NCI-H1048 (cell line): ENCODE measurements at regions not wholly inside any gene's neighbourhood (a gene's known extent, or its start where the extent isn't known, plus 50 kb on each side); places are given as distances from the start of the nearest gene placed in this dataset.
"Not testable (repeated sequence)": the region's sequence is repeated elsewhere in the genome, so short reads cannot be mapped to it uniquely, and the experiment has no call there.

ENCODE experiments used
- DNase-seq: peaks from one replicate; lab custom pipeline; 2025; lab: John Stamatoyannopoulos, UW

DNA sequence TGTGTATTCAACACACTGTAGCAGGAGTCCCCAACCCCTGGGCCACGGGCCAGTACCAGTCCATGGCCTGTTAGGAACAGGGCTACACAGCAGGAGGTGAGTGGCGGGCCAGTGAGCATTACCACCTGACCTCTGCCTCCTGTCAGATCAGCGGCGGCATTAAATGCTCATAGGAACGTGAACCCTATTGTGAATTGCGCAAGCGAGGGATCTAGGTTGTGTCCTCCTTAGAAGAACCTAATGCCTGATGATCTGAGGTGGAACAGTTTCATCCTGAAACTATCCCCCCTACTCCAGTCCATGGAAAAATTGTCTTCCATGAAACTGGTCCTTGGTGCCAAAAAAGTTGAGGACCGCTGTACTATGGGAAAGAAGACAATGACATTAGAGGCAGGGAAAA is 386.9 kb downstream of the PREX1 start:
- no peak for DNase-seq

- not testable (repeated sequence) for DNase-seq
Observed at GRCh38 chr20:48440261-48440660, 387.5 kb downstream of the PREX1 start.

GRCh38 chr20:48437146-48437545 is 390.7 kb downstream of the PREX1 start:
- no peak for DNase-seq

GRCh38 chr20:48436609-48437008 is 391.2 kb downstream of the PREX1 start:
- not testable (repeated sequence) for DNase-seq

GRCh38 chr20:48433178-48433577 is 394.6 kb downstream of the PREX1 start:
- DNase-seq: no peak

- DNase-seq: no peak
Observed at GRCh38 chr20:48432494-48432832, 395.3 kb downstream of the PREX1 start.

DNA sequence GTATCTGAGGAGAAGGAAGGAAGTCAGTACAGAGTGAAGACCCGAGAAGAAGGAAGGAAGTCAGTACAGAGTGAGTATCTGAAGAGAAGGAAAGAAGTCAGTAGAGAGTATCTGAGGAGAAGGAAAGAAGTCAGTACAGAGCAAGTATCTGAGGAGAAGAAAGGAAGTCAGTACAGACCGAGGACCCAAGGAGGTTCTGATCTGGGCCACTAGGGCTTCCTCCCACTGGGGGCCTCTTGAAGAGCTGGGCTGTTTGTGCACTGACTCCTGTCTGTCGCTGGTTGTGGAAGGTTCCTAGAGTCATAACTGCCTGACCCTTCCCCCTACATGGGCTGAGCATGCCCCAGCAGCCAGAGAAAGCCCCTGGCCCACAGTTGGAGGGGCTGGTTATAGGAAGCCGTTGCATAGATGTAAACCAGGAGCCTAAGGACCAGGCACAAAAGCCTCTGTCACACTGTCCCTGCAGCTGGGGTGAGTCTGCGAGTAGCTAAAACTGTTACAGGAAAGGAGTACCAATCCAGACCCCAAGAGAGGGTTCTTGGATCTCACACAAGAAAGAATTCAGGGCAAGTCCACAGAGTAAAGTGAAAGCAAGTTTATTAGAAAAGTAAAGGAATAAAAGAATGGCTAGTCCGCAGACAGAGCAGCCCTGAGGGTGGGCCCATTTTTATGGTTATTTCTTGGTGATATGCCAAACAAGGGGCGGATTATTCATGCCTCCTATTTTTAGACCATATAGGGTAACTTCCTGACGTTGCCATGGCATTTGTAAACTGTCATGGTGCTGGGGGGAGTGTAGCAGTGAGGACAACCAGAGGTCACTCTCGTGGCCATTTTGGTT is 395.9 kb downstream of the PREX1 start:
- DNase-seq: no peak

- no peak for DNase-seq
Observed at GRCh38 chr20:48426630-48427029, 401.2 kb downstream of the PREX1 start.

- DNase-seq: no peak
Observed at GRCh38 chr20:48425817-48426612, 401.8 kb downstream of the PREX1 start.

DNA sequence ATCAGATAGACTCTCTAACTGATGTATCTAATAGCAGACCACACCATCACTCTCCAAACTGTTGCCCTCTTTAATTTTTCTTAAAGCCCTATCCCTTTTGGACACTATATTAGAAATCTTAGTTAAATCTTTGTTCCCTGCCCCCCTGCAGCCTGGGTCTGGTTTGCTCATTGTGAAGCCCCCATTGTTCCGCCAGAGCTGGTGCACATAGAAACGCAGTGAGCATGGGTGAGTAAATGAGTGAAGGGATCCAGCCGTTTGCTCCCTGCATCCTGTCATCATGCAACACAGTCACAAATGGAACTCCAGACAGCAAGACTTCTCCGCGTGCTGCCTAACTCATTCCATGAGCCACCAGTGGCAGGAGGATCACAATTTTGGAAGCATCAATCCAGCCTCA is 402.5 kb downstream of the PREX1 start:
- DNase-seq: no peak

DNA sequence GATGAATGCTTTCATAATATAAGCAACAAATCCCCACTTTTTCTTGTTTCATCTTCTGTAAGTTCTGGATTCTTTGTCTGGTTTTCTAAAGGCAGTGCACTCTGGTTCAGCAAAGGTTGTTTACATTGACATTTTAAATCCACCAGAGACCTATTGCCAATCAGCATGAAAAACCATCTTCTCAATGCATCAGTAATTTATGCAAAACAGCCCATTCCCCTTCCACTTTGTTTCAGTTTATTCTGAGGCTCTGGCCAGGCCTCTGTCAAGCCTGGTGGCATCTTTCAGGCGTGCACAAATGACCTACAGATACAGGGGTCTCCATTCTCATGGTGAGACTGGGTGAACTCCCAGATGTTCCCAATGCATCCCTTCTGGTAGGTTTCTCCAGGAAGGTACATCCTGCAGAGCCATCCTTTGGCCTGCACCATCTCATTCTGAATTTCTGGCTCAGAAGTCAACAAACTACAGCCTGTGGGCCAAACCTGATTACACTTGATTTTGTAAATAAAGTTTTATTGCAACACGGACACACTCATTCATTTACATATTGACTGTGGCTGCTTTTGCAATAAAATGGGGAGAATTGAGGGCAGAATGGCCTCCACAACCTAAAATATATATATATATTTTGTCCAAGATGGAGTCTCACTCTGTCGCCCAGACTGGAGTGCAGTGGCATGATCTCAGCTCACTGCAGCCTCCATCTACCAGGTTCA is 405.4 kb downstream of the PREX1 start:
- DNase-seq: no peak

DNA sequence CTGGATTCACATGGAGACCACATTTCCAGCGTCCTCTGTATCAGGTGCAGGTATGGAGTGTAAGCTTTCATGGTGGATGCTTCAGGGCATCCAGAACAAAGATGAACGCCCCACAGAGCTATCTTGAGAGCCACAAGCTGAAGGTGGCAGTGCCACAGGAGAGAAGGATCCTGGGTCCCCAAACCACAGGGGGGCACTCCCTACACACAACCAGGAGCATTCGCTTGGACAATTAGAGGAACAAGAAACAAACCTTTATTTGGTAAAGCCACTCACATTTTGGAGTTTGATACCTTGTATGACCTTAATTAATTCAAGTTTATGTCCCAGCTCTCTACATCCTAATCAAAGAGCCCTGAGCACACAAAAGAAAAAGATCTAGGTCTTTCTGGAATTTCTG is 406.3 kb downstream of the PREX1 start:
- no peak for DNase-seq

GRCh38 chr20:48420176-48420575 is 407.6 kb downstream of the PREX1 start:
- DNase-seq: no peak

- no peak for DNase-seq
Observed at GRCh38 chr20:48419173-48419572, 408.6 kb downstream of the PREX1 start.

DNA sequence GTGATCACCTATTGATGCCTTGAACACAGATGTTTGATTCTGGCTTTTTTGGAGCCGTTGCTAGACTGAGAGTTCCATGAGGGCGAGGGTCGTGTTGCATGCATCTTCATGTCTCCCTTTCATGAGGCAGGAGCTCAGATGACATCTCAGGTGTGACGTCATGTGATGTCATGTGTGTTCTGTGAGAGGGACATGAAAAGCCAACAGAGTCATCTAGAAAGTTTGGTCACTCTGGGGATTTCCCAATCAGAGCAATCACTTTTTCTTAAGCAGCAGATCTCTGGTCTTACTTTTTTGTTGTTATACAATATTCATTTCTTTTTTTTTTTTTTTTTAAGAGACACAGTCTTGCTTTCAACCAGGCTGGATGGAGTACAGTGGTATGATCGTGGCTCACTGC is 411.8 kb downstream of the PREX1 start:
- no peak for DNase-seq

DNA sequence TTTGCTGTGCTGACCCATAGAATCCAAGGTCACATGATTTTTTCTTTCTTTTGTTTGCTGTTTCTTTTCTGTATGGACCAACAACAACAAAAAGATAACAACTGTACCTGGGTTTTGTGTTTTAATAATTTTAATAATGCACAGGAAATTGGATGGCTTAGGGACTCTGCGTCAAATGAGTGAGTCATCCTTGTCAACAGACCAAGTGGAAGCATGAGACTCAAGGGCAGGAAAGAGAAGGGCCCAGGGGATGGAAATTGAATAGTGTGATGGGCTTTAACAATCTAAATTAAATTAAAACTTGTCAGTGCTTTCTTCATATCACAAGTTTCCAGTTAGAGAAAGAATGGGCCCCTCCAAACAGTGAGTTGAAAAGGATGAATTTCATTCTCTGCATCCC is 413.0 kb downstream of the PREX1 start:
- DNase-seq: no peak

- no peak for DNase-seq
Observed at GRCh38 chr20:48411919-48412522, 415.8 kb downstream of the PREX1 start.

- no peak for DNase-seq
Observed at GRCh38 chr20:48411245-48411644, 416.6 kb downstream of the PREX1 start.

- DNase-seq: no peak
Observed at GRCh38 chr20:48409055-48409615, 418.7 kb downstream of the PREX1 start.

DNA sequence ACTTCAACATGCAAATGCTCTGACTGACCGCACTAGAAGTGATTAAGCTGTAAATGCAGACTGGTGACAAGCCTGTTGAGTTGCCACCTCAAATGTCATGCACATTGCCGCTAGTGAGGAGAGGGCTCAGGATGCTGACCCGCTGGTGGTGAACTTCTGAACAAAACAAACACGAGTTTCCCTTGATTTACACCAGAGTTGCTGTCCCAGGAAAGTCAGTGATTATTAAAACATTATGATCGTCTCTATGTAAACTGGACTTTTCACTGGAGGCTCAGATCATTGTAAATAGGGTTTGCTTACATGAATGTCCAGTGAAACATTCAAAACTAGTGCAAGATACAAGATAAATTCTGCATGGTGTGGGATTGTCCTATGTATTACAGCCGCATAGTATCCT is 420.1 kb downstream of the PREX1 start:
- DNase-seq: no peak

DNA sequence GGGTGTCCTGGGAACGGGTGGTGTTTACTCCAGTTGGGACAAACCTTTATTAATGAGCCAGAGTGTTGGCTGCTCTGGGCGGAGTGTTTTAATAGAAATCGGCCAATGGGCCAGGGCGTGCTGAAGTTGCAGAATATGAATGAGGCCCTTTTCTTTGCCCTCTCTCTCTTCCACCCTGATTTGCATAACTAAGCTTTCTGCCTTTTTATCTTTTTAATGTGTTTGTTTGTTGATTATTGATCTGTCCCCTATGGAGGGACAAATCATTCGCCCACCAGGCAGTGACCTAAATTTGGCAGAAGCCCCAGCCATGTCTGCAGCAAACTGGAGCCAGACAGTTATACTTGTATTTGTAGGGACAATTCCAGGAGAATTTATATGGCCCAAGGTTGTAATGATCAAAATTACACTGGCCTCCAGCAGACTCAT is 420.9 kb downstream of the PREX1 start:
- DNase-seq: no peak

DNA sequence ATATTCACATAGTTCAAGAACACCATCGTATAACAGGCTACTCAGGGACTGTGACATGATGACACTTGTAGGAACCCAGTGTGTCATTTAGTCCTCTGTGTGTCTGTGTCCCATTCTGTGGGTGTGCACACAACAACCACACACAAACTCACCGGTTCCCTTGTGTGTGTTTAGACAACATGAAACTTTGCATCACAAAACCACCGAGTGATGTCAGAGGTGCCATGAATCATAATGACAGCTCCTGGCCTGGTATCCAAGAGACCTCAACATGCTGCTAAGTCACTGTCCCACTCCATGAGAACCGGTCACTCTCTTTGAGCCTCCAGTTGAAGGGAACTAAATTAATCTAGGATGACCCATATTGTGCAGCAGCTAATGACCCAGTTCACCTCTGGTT is 421.3 kb downstream of the PREX1 start:
- DNase-seq: no peak
